ENCODE measurements at regions not wholly inside any gene's neighbourhood (a gene's known extent, or its start where the extent isn't known, plus 50 kb on each side); places are given as distances from the start of the nearest gene placed in this dataset.

DNA sequence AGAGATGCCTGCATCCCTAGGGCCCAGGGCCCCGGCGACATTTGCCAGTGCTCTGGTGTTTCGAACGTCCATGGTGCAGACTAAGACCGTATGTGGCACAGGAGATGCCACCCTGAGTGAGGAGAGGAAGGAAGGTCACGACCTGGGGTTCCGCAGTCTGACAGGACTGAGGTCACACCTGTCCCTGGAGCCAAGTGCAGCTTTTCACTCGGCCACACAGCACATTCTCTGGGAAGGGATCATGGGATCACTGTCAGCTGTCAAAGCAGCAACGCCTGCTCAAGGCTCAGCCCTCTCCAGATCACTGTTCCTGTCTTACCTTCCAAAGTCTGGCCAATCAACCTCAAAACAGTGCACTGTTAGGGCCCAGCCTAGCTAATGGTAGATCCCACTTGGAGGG, 243.6 kb downstream of the SIPA1L2 start:
- TF ChIP-seq, protein P1, sequence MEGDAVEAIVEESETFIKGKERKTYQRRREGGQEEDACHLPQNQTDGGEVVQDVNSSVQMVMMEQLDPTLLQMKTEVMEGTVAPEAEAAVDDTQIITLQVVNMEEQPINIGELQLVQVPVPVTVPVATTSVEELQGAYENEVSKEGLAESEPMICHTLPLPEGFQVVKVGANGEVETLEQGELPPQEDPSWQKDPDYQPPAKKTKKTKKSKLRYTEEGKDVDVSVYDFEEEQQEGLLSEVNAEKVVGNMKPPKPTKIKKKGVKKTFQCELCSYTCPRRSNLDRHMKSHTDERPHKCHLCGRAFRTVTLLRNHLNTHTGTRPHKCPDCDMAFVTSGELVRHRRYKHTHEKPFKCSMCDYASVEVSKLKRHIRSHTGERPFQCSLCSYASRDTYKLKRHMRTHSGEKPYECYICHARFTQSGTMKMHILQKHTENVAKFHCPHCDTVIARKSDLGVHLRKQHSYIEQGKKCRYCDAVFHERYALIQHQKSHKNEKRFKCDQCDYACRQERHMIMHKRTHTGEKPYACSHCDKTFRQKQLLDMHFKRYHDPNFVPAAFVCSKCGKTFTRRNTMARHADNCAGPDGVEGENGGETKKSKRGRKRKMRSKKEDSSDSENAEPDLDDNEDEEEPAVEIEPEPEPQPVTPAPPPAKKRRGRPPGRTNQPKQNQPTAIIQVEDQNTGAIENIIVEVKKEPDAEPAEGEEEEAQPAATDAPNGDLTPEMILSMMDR (IDR thresholded peaks at IDR 0.05), result no peak
- TF ChIP-seq ZFX (IDR thresholded peaks at IDR 0.05; ENCODE audit: borderline replicate concordance), result no peak

Measured in 22Rv1 (cell line).